Muscle of arm (tissue), 1 donor: ENCODE measurements at regions not wholly inside any gene's neighbourhood (a gene's known extent, or its start where the extent isn't known, plus 50 kb on each side); places are given as distances from the start of the nearest gene placed in this dataset.
"Not testable (repeated sequence)": the region's sequence is repeated elsewhere in the genome, so short reads cannot be mapped to it uniquely, and the experiment has no call there.

Source experiments
- DNase-seq: peaks from one replicate; pipeline ENCODE4 v3.0.0-alpha.2; 2013

DNA sequence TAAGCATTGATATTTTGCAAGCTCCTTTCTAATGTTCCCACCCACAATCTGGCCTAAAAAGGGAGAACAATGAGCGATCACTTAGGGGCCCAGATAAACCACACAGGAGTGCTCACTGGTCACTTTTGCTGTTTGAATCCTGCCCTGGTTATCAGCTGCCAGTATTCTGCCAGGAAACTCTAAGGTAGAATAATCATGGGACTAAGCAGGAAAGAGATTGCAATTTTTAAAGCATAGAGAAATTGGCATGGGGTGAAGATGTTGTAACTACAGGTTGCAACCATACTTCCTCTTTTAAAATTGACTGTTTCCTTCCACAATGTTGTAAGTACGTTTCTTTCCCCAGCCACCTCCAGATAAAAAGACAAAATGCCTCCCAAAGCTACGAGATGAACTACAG is 251.2 kb upstream of the CDH11 start:
- no peak for DNase-seq

DNA sequence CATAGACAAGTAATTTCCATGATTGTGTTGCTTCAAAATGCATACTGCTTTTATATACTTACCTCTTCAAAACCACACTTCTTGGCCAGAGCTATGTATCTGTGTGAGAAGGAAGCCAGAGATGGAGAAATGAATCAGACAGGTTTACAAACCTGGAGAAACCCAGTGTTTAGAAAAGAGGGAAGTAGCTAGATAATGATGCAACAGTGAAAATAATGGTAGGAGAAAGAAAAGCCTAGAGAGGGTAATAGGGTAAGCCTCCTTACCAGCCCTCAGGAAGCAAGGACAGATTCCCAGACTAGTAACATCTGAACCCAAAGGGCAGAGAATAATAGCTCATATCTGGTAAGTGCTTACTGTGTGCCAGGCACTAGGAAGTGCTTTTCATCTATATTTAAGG is 250.3 kb upstream of the CDH11 start:
- DNase-seq = no peak

DNA sequence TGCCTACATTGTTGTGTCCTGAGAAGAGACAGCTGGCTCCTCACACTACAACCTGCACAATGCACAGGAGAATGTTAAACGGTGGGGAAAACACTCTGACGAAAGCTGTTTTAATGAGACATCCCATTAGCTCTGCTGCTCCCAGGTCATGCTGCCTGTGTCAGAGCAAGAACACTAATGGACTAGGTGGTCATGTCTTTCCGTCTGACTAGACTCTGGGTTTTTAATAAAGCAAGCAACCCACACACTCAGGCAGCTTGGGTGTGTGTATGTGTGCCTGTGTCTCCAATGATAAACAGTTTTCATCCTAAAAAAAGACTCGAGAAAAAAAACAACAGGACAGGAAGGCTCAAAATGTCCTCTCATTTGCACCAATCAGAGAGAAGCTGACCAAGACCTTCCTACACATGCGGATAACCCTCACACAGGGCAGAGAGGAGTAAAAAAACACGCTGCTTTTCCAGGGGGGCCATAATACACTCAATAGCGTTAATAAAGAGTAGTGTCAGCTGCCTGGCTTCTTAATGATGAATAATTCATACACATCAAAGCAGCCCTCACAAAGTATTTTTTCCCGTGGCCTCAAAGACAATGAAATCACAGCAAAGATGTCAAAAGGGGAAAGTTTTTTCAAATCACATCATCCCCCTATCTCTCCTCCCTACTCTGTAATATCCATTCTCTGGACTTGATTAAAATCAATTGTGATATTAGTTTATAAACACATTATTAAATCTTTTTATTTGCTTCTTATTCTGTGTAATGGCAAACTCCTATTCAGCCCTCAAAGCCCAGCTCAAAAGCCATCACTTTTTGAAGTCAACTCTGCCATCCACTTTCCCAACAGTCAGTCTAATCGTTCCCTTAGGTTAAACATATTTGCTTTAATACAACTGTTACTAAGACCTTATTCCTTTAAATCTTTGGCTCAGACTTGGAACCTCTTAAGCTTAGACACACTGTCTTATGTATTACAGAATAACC is 244.2 kb upstream of the CDH11 start:
- no peak for DNase-seq

DNA sequence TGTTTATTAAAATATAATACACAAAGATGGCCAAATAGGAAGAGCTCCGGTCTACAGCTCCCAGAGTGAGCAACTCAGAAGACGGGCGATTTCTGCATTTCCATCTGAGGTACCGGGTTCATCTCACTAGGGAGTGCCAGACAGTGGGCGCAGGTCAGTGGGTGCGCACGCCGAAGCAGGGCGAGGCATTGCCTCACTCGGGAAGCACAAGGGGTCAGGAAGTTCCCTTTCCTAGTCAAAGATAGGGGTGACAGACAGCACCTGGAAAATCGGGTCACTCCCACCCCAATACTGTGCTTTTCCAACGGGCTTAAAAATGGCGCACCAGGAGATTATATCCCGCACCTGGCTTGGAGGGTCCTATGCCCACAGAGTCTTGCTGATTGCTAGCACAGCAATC is 234.9 kb upstream of the CDH11 start:
- not testable (repeated sequence) for DNase-seq

DNA sequence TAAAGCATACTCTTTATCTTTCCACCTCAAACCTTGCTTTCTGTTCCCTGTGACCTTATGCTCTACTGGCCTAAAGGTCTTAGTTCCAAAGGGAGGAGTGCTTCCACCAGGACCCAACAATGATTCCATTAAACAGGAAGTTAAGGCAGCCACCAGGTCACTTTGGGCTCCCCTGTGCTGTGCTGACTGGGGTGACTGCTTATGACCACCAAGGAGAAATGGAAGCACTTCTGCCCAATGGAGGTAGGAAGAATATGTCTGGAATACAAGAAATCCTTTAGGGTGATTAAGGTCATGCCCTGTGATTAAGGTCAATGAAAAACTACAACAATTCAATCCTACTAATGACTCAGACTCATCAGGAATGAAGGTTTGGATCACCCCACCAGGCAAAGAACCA is 233.8 kb upstream of the CDH11 start:
- DNase-seq = no peak

DNA sequence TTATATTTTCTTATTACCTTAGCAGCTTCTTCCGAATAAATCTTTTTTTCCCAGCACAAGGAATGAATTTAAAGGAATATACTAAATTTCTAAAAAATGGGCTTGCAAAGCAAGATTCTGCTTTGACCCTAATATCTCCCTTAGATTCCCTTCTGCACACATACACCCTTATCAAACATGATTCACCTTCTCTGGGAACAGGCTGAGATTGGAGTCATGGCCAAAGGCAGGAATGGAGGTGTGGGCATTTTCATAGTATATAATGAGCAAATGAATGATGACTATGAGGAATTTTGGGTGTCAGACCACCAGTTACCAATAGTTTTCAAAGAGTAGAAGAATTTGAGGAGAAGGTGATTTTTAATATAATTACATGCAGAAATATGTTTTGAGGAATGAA is 231.3 kb upstream of the CDH11 start:
- no peak for DNase-seq

DNA sequence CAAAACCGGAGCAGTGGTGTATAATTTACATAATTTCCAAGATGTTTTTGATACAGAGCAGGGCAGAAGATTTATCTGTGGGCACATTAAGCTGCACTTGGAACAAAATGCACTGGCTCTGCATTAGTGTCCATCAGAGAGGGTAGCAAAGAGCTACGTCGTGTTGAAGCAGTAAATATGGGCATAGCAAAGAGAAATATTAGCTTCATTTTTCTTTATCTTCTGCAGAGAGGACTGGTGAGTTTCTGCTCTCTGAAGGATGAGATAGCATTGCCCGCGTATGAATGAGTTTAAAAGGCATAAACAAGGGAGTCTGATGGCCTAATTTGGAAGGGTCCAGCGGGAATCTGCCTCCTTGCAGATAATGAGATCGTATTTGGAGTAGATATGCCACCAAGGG is 227.8 kb upstream of the CDH11 start:
- DNase-seq = no peak

DNA sequence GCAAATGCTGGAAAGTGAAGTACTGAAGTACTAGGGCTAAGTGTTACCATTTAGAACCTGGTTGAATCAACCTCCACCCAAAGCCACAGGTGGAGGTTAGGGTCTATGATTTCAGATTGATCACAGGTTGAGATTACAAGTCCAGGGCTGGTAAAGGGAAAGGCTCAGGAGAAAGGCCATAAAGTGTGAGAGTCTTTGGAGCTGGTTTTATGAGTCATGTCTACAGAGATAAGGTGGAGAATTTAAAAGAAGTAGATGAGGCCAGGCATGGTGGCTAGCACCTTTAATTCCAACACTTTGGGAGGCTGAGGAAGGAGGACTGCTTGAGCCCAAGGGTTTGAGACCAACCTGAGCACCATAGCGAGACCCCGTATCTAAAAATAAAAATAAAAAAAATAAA is 221.7 kb upstream of the CDH11 start:
- no peak for DNase-seq

DNA sequence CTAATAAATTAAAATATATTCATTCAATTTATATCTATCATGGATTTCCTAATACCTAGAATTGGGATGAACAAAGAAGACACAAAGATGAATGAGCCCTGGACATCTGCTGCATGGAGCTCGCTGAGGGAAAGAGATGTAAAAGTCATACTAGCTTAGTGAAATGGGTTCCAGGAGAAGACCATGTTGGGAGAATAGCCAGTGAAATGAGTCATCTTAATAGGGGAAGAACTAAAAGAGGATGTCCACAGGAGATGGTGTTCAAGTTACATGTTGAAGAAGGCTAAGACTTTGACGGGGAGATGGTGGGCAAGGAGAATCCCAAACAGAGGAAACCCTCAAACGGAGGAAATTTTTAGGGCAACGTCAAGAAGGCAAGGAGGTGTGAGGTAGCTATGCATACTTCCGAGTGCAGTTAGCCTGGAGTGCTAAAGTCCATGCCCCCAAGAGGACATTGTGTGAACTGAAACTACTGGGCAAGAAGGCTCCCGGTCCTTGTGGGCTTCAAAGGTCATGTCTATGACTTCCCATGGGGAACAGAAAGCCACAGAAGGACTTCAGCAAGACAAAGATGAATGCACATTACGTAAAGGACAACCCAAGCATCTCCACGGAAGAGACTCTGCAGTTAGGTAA is 220.5 kb upstream of the CDH11 start:
- DNase-seq = no peak

DNA sequence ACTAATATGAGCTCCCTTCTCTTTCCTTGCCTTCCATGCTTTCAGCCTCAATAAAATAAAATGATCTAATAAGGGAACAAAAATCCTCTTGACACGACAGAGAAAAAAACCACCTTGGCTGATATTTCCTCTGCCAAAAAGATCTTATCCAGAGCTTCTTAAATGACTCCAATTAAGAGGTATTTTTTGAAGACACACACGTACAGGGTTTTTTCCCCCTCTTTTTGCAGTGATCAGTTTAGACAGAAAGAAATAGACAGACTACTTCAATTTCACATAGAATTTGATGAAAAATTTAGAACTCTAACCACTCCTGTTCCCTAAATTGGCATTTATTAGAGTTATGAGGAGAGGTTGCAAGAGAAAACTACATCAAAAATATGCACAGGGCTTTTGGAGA is 217.2 kb upstream of the CDH11 start:
- DNase-seq = no peak

DNA sequence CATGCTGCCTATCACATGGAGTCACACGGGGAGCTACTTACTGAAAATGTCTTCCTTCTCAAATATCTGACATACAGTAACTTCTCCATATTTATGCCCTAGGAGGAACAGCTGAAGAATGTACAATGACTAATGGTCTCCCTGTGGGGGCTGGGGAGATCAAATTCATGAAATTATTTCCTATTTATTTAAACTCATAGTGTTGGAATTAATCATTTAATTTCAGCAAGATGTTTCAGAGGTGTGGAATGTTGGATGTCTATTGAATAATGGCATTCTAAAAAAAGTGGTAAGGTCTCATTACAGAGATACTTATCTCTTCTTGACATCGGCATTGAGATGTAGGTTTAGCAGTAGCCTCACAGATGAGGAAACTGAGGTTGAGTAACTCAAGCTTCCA is 214.3 kb upstream of the CDH11 start:
- DNase-seq = no peak

DNA sequence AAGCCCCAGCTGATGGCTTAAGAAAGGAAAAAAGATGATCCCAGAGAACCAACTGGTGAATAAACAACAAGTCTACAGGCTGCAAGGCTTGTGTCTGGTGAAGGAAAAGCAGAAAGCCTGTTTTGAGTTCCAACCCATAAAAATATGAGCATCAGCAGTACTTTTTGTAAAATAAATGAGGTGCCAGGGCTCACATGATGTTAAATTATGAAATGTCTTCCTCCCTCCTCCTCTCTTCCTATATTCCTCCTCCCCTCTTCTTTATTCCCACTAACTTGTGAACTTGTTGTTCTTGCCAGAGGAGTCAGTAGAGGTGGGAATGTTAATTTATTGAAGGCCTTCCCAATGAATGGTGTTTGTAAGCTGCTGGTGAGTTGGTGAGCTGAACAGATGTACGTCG is 212.2 kb upstream of the CDH11 start:
- DNase-seq = no peak

DNA sequence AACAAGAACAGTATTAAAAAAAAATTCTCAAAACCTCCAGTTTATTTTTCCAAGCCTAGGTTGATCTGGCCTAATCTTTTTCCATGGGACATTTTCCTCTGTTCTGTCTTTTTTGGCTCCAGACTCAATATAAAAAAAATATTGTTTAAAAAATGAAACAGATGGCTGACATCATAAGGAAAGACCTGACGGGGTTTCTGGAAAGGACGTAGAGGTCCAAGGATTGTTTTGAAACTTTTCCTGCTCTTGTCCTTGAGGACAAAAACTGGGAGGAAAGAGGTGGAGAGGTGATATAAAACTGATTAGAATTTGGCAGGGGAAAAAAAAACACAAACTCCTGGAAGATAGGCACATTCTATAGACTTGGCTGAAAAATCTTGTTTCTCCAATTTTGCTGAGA is 211.4 kb upstream of the CDH11 start:
- no peak for DNase-seq

DNA sequence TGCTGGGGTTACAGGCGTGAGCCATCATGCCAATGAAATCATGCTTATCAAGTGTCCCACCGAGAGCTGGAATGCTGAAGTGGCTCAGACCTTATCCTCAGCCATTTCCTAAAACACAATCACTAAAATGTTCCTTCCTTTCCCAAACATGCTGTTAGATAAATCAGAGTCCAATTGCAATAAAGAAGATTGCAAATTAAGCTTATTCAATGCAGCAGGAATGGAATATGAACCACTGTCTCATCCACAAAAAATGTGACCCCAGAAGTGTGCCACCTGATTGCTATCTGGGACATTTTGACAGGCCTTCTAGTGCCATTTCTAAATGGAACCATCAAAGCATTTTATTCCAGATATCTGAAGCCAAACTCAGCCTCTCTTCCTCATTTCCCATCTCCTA is 205.5 kb upstream of the CDH11 start:
- no peak for DNase-seq

DNA sequence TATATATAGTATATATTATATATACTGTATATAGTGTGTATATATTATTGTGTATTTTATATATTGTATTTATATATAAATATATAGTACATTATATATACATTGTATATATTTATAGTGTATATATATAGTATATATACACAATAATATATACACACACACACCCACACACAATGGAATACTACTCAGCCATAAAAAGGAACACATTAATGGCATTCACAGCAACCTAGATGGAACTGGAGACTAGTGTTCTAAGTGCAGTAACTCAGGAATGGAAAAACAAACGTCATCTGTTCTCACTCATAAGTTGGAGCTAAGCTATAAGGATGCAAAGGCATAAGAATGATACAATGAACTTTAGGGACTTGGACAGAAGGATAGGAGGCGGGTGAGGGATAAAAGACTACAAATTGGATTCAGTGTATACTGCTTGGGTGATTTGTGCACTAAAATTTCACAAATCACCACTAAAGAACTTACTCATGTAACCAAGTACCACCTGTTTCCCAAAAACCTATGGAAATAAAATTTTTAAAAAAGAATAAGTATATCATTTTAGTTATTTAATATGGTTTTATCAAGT is 201.9 kb upstream of the CDH11 start:
- no peak for DNase-seq

DNA sequence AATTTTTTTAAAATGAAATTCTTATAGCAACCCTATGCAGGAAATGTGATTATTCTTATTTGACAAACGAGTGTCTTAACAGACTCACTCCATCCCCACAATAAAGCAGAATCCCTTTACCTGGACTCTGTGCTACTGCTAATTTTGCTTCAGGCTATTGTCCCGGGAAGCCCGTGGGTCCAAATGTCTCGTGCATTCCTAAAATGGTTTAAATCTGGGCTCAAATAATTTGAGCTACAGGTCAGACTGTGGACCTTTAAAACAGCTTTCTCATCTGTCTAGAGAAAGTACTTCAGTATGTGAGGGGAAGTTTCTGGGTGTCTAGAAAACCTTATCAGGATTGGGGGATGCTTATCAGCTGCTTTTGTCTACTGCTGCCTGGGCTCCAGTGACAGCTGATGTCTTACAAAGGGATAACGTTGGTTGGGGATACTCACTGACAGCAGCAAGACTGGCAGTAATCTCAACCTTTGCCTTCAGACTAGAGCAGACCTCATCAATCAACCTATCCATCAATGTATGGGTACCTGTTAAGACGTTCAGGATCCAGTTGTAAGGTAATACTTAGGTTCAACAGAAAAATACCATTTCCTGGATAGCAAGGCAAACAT is 197.9 kb upstream of the CDH11 start:
- DNase-seq = no peak

DNA sequence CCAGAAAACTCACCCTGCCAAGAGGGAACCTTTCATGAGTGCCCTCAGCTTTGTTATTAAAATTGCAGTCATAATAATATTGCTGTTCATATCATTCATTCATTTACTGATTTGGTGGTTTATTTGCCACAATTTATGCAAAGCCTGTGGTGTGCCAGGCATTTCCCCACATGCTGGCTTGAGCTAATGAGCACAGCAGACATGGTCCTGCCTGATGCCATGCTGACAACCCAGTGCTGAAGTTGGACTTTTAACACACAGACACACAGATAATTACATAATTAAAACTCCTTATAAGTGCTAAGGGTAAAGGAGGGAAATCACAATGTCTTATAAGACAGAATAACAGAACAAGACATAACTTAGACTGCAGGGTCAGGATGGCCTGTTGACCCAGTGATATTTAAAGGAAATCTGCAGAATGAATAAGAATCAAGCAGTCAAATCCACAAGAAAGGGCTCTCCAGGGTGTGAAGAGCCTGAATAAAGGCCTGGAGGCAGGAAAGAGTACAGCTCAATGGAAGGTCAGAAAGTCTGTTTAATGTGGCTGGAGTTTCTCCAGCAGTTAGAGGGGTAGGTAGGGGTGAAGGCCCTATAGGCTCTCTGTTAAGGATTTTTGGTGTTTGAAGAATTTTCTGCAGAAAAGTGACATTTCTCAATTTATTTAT is 196.9 kb upstream of the CDH11 start:
- no peak for DNase-seq

DNA sequence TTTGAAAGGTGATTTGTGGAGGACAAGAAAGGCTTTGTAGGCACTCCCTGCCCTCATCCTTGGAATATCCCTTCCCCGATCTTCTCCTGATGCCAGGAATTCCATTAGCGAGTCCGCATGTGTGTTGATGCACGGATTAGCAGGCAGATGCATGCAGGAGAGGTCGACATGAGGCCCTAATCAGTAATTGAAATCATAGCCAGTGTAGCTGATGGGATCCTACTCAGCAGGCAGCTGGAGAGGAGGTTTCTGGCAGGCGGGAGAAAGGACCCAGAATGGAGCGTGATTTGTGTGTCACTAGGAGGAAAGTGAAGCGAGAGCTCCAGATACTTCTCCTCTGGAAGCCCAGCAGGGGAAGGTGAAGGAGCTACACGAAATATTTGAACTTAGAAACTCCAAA is 196.3 kb upstream of the CDH11 start:
- no peak for DNase-seq

DNA sequence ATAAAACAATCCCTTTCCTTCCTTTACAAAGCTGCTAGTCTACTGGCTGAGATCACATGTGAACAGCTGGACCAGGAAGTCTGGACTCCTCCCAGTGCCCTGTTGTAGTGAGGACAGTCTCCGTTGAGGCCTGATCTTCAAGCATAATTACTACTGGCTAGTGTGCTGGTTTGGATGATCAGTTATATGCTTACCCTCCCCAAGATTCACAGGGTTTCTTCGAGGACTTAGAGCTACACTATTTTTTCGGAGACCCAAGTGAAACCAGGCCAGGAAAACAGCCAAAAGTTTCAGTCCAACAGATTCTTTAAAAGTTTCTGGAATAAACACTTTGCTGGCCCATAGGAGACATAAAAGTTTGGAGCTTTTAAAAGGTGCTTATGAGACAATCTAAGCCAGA is 194.9 kb upstream of the CDH11 start:
- no peak for DNase-seq

DNA sequence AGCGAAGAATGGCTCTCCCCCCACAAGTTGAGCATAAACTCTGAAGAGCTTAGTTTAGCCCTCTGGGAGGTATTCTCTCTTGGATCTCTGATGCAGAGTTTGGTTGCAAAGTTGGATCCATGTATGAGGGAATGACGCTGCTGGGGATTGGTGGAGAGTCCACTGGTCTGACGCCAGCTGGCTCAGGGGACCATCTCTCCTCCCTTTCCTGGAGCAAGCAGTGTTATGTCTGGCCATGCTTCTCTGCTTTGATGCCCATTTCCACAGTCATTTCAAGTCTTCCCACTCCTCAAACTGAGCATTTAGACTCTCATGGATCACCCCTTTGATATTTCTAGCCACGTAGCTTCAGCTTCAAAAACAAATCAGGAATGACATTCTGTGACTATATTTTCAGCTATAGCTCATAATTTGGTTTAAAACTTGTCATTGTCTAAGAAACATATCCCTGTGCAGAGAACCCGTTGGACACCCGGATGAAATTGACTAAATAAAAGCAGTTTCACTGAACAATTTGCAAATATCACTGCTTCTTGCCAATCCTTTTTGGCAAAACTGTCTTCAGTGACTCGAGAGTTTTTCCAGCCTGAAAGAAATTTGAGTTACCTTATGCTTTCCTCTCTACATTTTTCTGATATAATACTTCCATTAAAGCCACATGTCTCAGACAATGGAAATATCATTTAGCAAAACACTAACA is 193.4 kb upstream of the CDH11 start:
- peak; percentile 89 for DNase-seq

DNA sequence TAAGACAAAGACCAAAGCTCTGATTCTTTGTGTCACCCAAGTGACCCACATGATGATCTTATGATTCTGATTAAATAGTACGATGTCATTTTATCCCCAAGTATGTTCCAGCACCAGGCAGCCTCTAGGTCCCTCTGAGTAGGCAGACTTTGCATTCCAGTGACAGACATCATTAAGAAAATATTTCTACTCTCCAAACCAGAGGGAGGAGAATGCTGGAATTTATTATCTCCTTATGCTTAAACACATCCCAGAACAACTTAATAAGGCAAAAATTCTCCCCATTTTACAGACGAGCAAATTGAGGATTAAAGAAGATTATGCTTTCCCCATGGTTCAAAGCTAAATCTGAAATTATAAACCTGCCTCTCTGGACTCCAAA is 192.8 kb upstream of the CDH11 start:
- no peak for DNase-seq
